Lower leg skin (tissue), 3 donors: ENCODE measurements at regions not wholly inside any gene's neighbourhood (a gene's known extent, or its start where the extent isn't known, plus 50 kb on each side); places are given as distances from the start of the nearest gene placed in this dataset.

Experiments
- CTCF ChIP-seq, 3 donors: fragments of 450-650 bp; IDR thresholded peaks; one replicate each; pipeline ENCODE4 v1.5.1; 2016; ENCODE audit warnings: antibody characterized with exemption in 3 of 3, mild to moderate bottlenecking in 3 of 3, moderate library complexity in 2 of 3
- POLR2A ChIP-seq, 2 donors: fragments of 450-650 bp; IDR thresholded peaks; one replicate each; pipeline ENCODE4 v1.6.1; 2016 to 2017; ENCODE audit warnings: antibody characterized with exemption in 2 of 2, mild to moderate bottlenecking in 1 of 2, moderate library complexity in 1 of 2

- TF ChIP-seq POLR2A (IDR thresholded peaks at IDR 0.05) (no peak), CTCF (IDR thresholded peaks at IDR 0.05) (no peak)
These were observed 719.5 kb downstream of the BCL11A start for GRCh38 chr2:59833941-59834340.
